CD4-positive, alpha-beta T cell (primary cell): ENCODE measurements at regions not wholly inside any gene's neighbourhood (a gene's known extent, or its start where the extent isn't known, plus 50 kb on each side); places are given as distances from the start of the nearest gene placed in this dataset.

ENCODE experiments used
- ATAC-seq: fragments of 200-7000 bp; cut with Tn5 transposase; one replicate; pipeline ENCODE4 v1.10.0; 2022; ENCODE audit warnings: mild to moderate bottlenecking; ENCODE audit not compliant: poor library complexity
- CTCF ChIA-PET: fragments of 350-600 bp; sonication (Branson Sonifier 250); formaldehyde crosslinking; loops from one replicate; lab custom pipeline; 2021; ENCODE audit warnings: antibody characterized with exemption, inconsistent platforms; lab: Charles Lee
- POLR2A ChIA-PET: fragments of 350-600 bp; sonication (Branson Sonifier 250); formaldehyde crosslinking; loops from one replicate; lab custom pipeline; 2021; ENCODE audit warnings: antibody characterized with exemption, inconsistent platforms; lab: Charles Lee
- DNase-seq, 14 experiments: peaks; one replicate each; pipeline ENCODE4 v3.0.0-alpha.2; 2013 to 2020; ENCODE audit warnings: mixed read lengths in 2 of 14
- H3K27ac ChIP-seq, 2 donors: one replicate each; pipeline versions ENCODE4 v1.5.1 to v1.7.0; 2013; ENCODE audit warnings: low read length in 2 of 2, low read depth in 1 of 2, mild to moderate bottlenecking in 1 of 2
- H3K27me3 ChIP-seq, 2 experiments: 1 replicate in 1 of 2; 2 replicates in 1 of 2; pipeline versions ENCODE4 v1.6.1 to v1.7.0; 2013; ENCODE audit warnings: low read length in 2 of 2, control low read depth in 1 of 2, mild to moderate bottlenecking in 1 of 2, moderate library complexity in 1 of 2; ENCODE audit not compliant: insufficient read depth in 2 of 2, control insufficient read depth in 1 of 2
- H3K36me3 ChIP-seq: one replicate; pipeline ENCODE4 v1.6.1; 2013; ENCODE audit warnings: low read length, control low read depth; ENCODE audit not compliant: insufficient read depth
- H3K4me1 ChIP-seq: one replicate; pipeline ENCODE4 v1.6.1; 2013; ENCODE audit warnings: low read length, control low read depth; ENCODE audit not compliant: insufficient read depth
- H3K4me3 ChIP-seq: one replicate; pipeline ENCODE4 v1.5.1; 2013; ENCODE audit warnings: mild to moderate bottlenecking, low read length, moderate library complexity
- H3K9me3 ChIP-seq, 2 experiments: 1 replicate in 1 of 2; 2 replicates in 1 of 2; pipeline versions ENCODE4 v1.6.1 to v1.7.0; 2013; ENCODE audit warnings: low read length in 2 of 2, mild to moderate bottlenecking in 2 of 2, control low read depth in 1 of 2, moderate library complexity in 1 of 2; ENCODE audit not compliant: control insufficient read depth in 1 of 2, insufficient read depth in 1 of 2
- H3K27ac Mint-ChIP-seq: one replicate; pipeline ENCODE4 v1.8.0; 2020; ENCODE audit warnings: mixed read lengths
- H3K27me3 Mint-ChIP-seq: one replicate; pipeline ENCODE4 v1.8.0; 2021; ENCODE audit warnings: mixed read lengths
- H3K36me3 Mint-ChIP-seq: one replicate; pipeline ENCODE4 v1.8.0; 2021; ENCODE audit warnings: low read depth, mixed read lengths
- H3K4me1 Mint-ChIP-seq: one replicate; pipeline ENCODE4 v1.8.0; 2021; ENCODE audit warnings: low read depth, mixed read lengths
- H3K4me3 Mint-ChIP-seq: one replicate; pipeline ENCODE4 v1.8.0; 2020; ENCODE audit warnings: mild to moderate bottlenecking, mixed read lengths
- H3K9me3 Mint-ChIP-seq: one replicate; pipeline ENCODE4 v1.8.0; 2020; ENCODE audit warnings: mixed read lengths
- intact Hi-C, 2 experiments: fragments of 100-400 bp; cut with DNase I in 1 of 2; cut with micrococcal nuclease in 1 of 2; formaldehyde crosslinking; loops; one replicate each; pipeline versions ENCODE4 v1.15.1 to v1.9.0; 2023 to 2025; cut with DNase I, micrococcal nuclease
- TF ChIP-seq, protein P1 (sequence below): fragments of 200-600 bp; IDR thresholded peaks from one replicate; pipeline ENCODE4 v1.8.0; 2022; ENCODE audit warnings: antibody characterized with exemption, mild to moderate bottlenecking

- Histone ChIP-seq H3K27ac (no peak overlapping the region), H3K27me3 (peaks cover 0 to 3% of the 10 kb centered on the region in 2 experiments), H3K4me3 (no peak overlapping the region), H3K9me3 (peaks cover 0 to 8% of the 10 kb centered on the region in 2 experiments), H3K4me1 (no peaks in the 10 kb centered on the region), H3K36me3 (no peaks in the 10 kb centered on the region)
- Mint-ChIP-seq H3K9me3 (no peaks in the 10 kb centered on the region), H3K4me3 (no peak overlapping the region), H3K27me3 (peaks cover 49% of the 10 kb centered on the region), H3K36me3 (no peaks in the 10 kb centered on the region), H3K27ac (no peak overlapping the region), H3K4me1 (no peaks in the 10 kb centered on the region)
- CTCF ChIA-PET = no interaction called here
- ATAC-seq (no peak), DNase-seq (no peak)
- TF ChIP-seq, protein P1, sequence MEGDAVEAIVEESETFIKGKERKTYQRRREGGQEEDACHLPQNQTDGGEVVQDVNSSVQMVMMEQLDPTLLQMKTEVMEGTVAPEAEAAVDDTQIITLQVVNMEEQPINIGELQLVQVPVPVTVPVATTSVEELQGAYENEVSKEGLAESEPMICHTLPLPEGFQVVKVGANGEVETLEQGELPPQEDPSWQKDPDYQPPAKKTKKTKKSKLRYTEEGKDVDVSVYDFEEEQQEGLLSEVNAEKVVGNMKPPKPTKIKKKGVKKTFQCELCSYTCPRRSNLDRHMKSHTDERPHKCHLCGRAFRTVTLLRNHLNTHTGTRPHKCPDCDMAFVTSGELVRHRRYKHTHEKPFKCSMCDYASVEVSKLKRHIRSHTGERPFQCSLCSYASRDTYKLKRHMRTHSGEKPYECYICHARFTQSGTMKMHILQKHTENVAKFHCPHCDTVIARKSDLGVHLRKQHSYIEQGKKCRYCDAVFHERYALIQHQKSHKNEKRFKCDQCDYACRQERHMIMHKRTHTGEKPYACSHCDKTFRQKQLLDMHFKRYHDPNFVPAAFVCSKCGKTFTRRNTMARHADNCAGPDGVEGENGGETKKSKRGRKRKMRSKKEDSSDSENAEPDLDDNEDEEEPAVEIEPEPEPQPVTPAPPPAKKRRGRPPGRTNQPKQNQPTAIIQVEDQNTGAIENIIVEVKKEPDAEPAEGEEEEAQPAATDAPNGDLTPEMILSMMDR = no peak
- intact Hi-C loops = no loop called here
- POLR2A ChIA-PET = no interaction called here
These were observed 105.6 kb downstream of the LIPG start for GRCh38 chr18:49667462-49667861.

DNA sequence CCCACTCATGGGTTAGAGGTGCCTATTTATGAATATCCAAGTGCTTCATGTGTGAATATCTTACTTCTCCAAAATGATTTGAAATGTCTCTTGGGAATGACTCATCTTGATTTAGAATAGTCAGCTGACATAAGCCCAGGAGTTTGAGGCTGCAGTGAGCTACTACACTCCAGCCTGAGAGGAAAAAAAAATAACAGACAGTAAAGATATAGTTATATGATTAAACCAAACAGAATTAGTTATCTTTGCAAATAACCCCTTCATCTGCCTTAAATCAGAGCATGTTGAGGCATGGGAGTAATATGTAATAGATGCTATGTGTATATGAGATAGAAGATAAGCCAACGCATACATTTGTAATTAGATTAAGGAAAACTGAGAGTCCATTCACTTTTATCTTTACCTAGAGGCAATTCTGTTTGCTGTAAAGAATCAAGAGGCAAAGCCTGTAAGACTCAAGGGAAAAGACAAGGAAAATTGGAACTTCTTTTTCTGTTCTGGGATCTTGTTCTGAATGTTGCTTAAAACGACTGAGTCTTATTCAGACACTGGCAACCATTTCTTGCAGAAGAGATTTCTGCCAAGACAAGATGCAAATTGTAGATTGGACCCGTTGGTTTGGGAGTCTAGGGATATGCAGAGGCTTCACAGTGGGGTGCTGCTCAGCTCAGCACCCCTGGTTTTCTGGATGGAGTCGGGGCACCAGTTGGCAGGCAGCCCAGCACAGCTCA, 104.4 kb downstream of the LIPG start:
- no peak overlapping the region for H3K27ac ChIP-seq
- TF ChIP-seq, protein P1 = no peak
- Mint-ChIP-seq H3K9me3 (no peaks in the 10 kb centered on the region), H3K4me3 (no peak overlapping the region), H3K27me3 (peaks cover 45% of the 10 kb centered on the region), H3K36me3 (no peaks in the 10 kb centered on the region), H3K27ac (no peak overlapping the region), H3K4me1 (no peaks in the 10 kb centered on the region)
- no peak for DNase-seq
- no peak for ATAC-seq
- ChIA-PET POLR2A (no interaction called here), CTCF (no interaction called here)
- intact Hi-C loops = no loop called here
- H3K4me1 ChIP-seq = no peaks in the 10 kb centered on the region
- H3K27me3 ChIP-seq = peaks cover 3% of the 10 kb centered on the region in 2 experiments
- H3K4me3 ChIP-seq = no peak overlapping the region
- H3K9me3 ChIP-seq = peaks cover 0 to 8% of the 10 kb centered on the region in 2 experiments
- no peaks in the 10 kb centered on the region for H3K36me3 ChIP-seq

DNA sequence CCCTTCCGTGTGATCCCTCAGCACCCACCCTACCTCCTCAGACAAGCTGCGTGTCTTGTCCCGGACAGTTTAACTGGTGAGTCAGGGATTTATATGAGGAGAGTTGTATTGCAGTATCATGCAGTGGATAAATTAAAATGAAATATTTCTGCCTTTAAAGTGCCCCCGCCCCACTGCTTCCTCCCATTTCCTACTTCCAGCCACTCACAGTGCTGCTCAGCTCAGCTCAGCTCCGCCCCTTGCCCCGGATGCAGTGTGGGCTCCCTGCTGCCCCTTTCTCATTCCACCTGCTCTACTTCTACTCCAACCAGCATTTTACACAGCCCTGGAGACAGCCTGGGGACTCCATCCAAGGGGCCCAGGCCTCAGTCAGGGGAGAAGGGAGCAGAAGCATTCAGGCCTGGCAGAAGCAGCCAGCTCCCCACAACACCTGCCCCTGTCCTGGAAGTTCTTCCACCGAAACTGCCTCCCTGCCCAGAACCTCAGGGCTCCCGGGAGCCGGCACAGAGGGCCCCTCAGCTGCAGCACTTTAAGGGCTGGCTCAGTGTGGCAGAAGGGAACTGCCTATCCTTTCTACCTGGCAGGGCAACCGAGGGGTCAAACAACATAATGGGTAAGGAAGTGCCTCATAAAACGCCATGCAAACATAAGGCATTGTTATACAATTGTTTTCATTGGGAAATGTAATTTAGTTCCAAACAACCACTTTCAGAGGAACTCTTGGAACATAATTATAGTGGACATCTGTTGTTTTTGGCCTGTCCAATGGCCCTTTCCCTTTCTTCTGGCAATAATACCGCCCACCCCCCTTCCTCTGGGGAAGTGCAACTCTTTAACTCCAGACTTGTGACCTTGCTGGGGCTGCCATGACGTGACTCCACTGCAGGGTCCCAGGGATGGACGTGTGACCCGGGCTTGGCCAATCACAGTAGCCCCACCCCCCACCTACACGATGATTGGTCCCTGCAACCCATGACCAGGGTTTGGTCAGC, 102.3 kb downstream of the LIPG start:
- H3K9me3 Mint-ChIP-seq = no peaks in the 10 kb centered on the region
- TF ChIP-seq, protein P1 = no peak
- H3K4me1 Mint-ChIP-seq = no peaks in the 10 kb centered on the region
- CTCF ChIA-PET = no interaction called here
- Histone ChIP-seq H3K4me3 (no peak overlapping the region), H3K4me1 (no peaks in the 10 kb centered on the region), H3K27me3 (peaks cover 3 to 4% of the 10 kb centered on the region in 2 experiments), H3K36me3 (no peaks in the 10 kb centered on the region), H3K27ac (no peak overlapping the region), H3K9me3 (peaks cover 0 to 8% of the 10 kb centered on the region in 2 experiments)
- DNase-seq = no peak
- POLR2A ChIA-PET = no interaction called here
- H3K36me3 Mint-ChIP-seq = no peaks in the 10 kb centered on the region
- H3K4me3 Mint-ChIP-seq = no peak overlapping the region
- H3K27me3 Mint-ChIP-seq = peaks cover 30% of the 10 kb centered on the region
- intact Hi-C loops = no loop called here
- no peak overlapping the region for H3K27ac Mint-ChIP-seq
- no peak for ATAC-seq
